Heart right ventricle (tissue), 16 donors: ENCODE measurements at regions not wholly inside any gene's neighbourhood (a gene's known extent, or its start where the extent isn't known, plus 50 kb on each side); places are given as distances from the start of the nearest gene placed in this dataset.

Experiments
- ATAC-seq, 8 donors: fragments of 200-7000 bp; cut with Tn5 transposase; one replicate each; pipeline ENCODE4 v1.9.1; 2020; ENCODE audit warnings: mild to moderate bottlenecking in 8 of 8, moderate library complexity in 8 of 8, moderate number of reproducible peaks in 1 of 8
- DNase-seq, 2 donors: peaks; one replicate each; pipeline ENCODE4 v3.0.0-alpha.2; 2020
- H3K27ac ChIP-seq, 10 donors: fragments of 200-600 bp; sonication (generic) in 2 of 10; one replicate each; pipeline versions ENCODE4 v1.5.0 to v1.8.0; 2020 to 2022; ENCODE audit warnings: mild to moderate bottlenecking in 3 of 10
- H3K27me3 ChIP-seq, 7 donors: fragments of 200-600 bp; one replicate each; pipeline ENCODE4 v1.8.0; 2021 to 2022; ENCODE audit warnings: mild to moderate bottlenecking in 2 of 7
- H3K36me3 ChIP-seq, 9 donors: fragments of 200-600 bp; sonication (generic) in 1 of 9; one replicate each; pipeline versions ENCODE4 v1.5.0 to v1.8.0; 2020 to 2022; ENCODE audit warnings: mild to moderate bottlenecking in 2 of 9
- H3K4me1 ChIP-seq, 9 donors: fragments of 200-600 bp; sonication (generic) in 1 of 9; one replicate each; pipeline versions ENCODE4 v1.5.0 to v1.8.0; 2020 to 2022; ENCODE audit warnings: mild to moderate bottlenecking in 4 of 9
- H3K4me3 ChIP-seq, 10 donors: fragments of 200-600 bp; sonication (generic) in 2 of 10; one replicate each; pipeline versions ENCODE4 v1.5.0 to v1.8.0; 2020 to 2022; ENCODE audit warnings: mild to moderate bottlenecking in 7 of 10, moderate library complexity in 2 of 10
- H3K9me3 ChIP-seq, 11 donors: fragments of 200-600 bp in 10 of 11; sonication (generic) in 2 of 11; one replicate each; pipeline versions ENCODE4 v1.5.0 to v1.8.0; 2013 to 2022; ENCODE audit warnings: mild to moderate bottlenecking in 2 of 11, control low read depth in 1 of 11, moderate library complexity in 1 of 11
- CTCF ChIP-seq, 9 donors: fragments of 200-600 bp; sonication (generic) in 2 of 9; IDR thresholded peaks; one replicate each; pipeline versions ENCODE4 v1.5.0 to v1.8.0; 2021 to 2022; ENCODE audit warnings: antibody characterized with exemption in 9 of 9, mild to moderate bottlenecking in 5 of 9, moderate library complexity in 1 of 9
- WGBS, 2 donors: extraction: QIAGEN DNeasy Blood & Tissue Kit; methylation state at CpG; one replicate each; pipeline ENCODE4 v1.1.7; 2013; ENCODE audit warnings: inconsistent platforms in 1 of 2; 5-methylcytosine and 5-hydroxymethylcytosine counted together
- intact Hi-C, 10 donors: fragments of 100-400 bp; cut with DNase I; formaldehyde crosslinking; loops; one replicate each; pipeline versions ENCODE4 v1.11.1 to v1.14.2; 2022
- donor health status: Arrhythmogenic right ventricular cardiomyopathy.
- donor health status: ischemic (EF 13 %, LVEDD 7.1; RV severe dilation, severe dysfunction).
- donor health status: healthy with polysubstance abuse.
- donor health status: DM: no; HTN: yes; CAD: no.
- donor health status: DM: no; HTN: no; CAD: no.
- donor health status: ischemic (EF 25% LVEDD 6.9; RV normal size, moderate dysfunction).
- donor health status: ischemic (EF 25% LVEDD 5.7; RV mildly dilated, moderate dysfunction).
- donor health status: healthy.
- donor health status: DM: yes; HTN: yes; CAD: no.
- donor health status: Ischemic cardiomyopathy.
- donor health status: ischemic (EF 35%, LVEDD 5.7; RV mildly dilated, moderate dysfunction).
- donor health status: nonischemic (EF 11% LVEDD 7.7; RV severe dilation, severe dysfunction).
- donor health status: DM: yes; HTN: yes; CAD: no.
- donor health status: PGD.
- donor health status: ischemic (EF 29% LVEDD 5.4; RV normal size, mild dysfunction).
- donor health status: nonischemic (EF 23%, LVEDD 6.1; RV moderate dilation, normal function).

GRCh38 chr13:107562203-107562602, 653.1 kb downstream of the LIG4 start:
- H3K27ac ChIP-seq: no peak overlapping the region
- 35 to 41% methylated on average over 5 of the region's 5 CpGs for WGBS, 2 donors
- ATAC-seq (no peak), DNase-seq (no peak)
- TF ChIP-seq CTCF (IDR thresholded peaks at IDR 0.05): no peak
- no peaks in the 10 kb centered on the region for H3K27me3 ChIP-seq
- no peaks in the 10 kb centered on the region for H3K4me1 ChIP-seq
- H3K4me3 ChIP-seq: no peak overlapping the region
- H3K9me3 ChIP-seq: no peaks in the 10 kb centered on the region
- H3K36me3 ChIP-seq: no peaks in the 10 kb centered on the region
- intact Hi-C loops: no loop called here

GRCh38 chr13:107554460-107554859, 660.9 kb downstream of the LIG4 start:
- DNase-seq: no peak
- Histone ChIP-seq H3K36me3 (no peaks in the 10 kb centered on the region), H3K27me3 (no peaks in the 10 kb centered on the region), H3K9me3 (no peaks in the 10 kb centered on the region), H3K4me1 (no peaks in the 10 kb centered on the region), H3K27ac (no peak overlapping the region), H3K4me3 (no peak overlapping the region)
- 73 to 74% methylated on average over 5 of the region's 5 CpGs for WGBS, 2 donors
- intact Hi-C loops: no loop called here
- TF ChIP-seq CTCF (IDR thresholded peaks at IDR 0.05): no peak
- ATAC-seq: no peak

- ATAC-seq: no peak
Measured at GRCh38 chr13:107553838-107554237, 661.5 kb downstream of the LIG4 start.

GRCh38 chr13:107551521-107551920, 663.8 kb downstream of the LIG4 start:
- ATAC-seq (no peak), DNase-seq (no peak)
- Histone ChIP-seq H3K27me3 (no peaks in the 10 kb centered on the region), H3K4me3 (no peak overlapping the region), H3K27ac (no peak overlapping the region), H3K9me3 (no peaks in the 10 kb centered on the region), H3K36me3 (no peaks in the 10 kb centered on the region), H3K4me1 (no peaks in the 10 kb centered on the region)
- intact Hi-C loops: no loop called here
- WGBS, 2 donors: 62 to 87% methylated on average over 2 of the region's 2 CpGs
- TF ChIP-seq CTCF (IDR thresholded peaks at IDR 0.05): no peak

More at GRCh38 chr13:107553838-107554237, 661.5 kb downstream of the LIG4 start:
- Histone ChIP-seq H3K4me3 (no peak overlapping the region), H3K4me1 (no peaks in the 10 kb centered on the region), H3K36me3 (no peaks in the 10 kb centered on the region), H3K27ac (no peak overlapping the region), H3K9me3 (no peaks in the 10 kb centered on the region), H3K27me3 (no peaks in the 10 kb centered on the region)
- no peak for TF ChIP-seq CTCF (IDR thresholded peaks at IDR 0.05)
- intact Hi-C loops: no loop called here
- 23 to 46% methylated on average over 7 of the region's 7 CpGs for WGBS, 2 donors
- no peak for DNase-seq

- Histone ChIP-seq H3K27me3 (no peaks in the 10 kb centered on the region), H3K4me3 (no peak overlapping the region), H3K36me3 (no peaks in the 10 kb centered on the region), H3K4me1 (no peaks in the 10 kb centered on the region), H3K27ac (no peak overlapping the region), H3K9me3 (peaks cover 0 to 3% (median 0%) of the 10 kb centered on the region in 11 donors)
- 70 to 92% methylated on average over 1 of the region's 1 CpG for WGBS, 2 donors
- TF ChIP-seq CTCF (IDR thresholded peaks at IDR 0.05): no peak
- intact Hi-C loops: no loop called here
- ATAC-seq: no peak
- no peak for DNase-seq
Measured at GRCh38 chr13:107548338-107548737, 667.0 kb downstream of the LIG4 start.
